SK-N-MC (cell line): ENCODE measurements at regions not wholly inside any gene's neighbourhood (a gene's known extent, or its start where the extent isn't known, plus 50 kb on each side); places are given as distances from the start of the nearest gene placed in this dataset.

Experiments used
- DNase-seq: peaks from one replicate; pipeline ENCODE4 v3.0.0-alpha.2; 2011; ENCODE audit warnings: low read depth, low spot score
- H3K27ac ChIP-seq: fragments of 200-600 bp; sonication (generic); 2 replicates; pipeline ENCODE4 v1.5.1; 2016; ENCODE audit warnings: mixed run types
- H3K36me3 ChIP-seq: fragments of 200-600 bp; sonication (generic); 2 replicates; pipeline ENCODE4 v1.6.1; 2017; ENCODE audit warnings: antibody characterized with exemption, low read length, mixed read lengths; ENCODE audit not compliant: insufficient read depth
- H3K4me3 ChIP-seq: fragments of 200-600 bp; sonication (generic); 2 replicates; pipeline ENCODE4 v1.5.1; 2016
- H3K9ac ChIP-seq: fragments of 200-600 bp; sonication (generic); 2 replicates; pipeline ENCODE4 v1.8.0; 2017; ENCODE audit warnings: mixed run types, mixed read lengths; ENCODE audit not compliant: insufficient read length
- H3K9me3 ChIP-seq: fragments of 200-600 bp; sonication (generic); 2 replicates; pipeline ENCODE4 v1.6.1; 2017; ENCODE audit warnings: low read depth, mild to moderate bottlenecking, antibody characterized with exemption, low read length, moderate library complexity, mixed read lengths
- EZH2 ChIP-seq: fragments of 200-600 bp; sonication (generic); IDR thresholded peaks from one replicate; pipeline ENCODE4 v1.6.1; 2017; ENCODE audit warnings: antibody characterized with exemption
- FOXP2 ChIP-seq: optimal IDR thresholded peaks from 2 replicates; pipeline ENCODE3; 2011; ENCODE audit warnings: mild to moderate bottlenecking, moderate library complexity; ENCODE audit not compliant: insufficient read depth; ENCODE audit errors: extremely low read length, control extremely low read depth
- POLR2AphosphoS5 ChIP-seq: IDR thresholded peaks from 2 replicates; pipeline ENCODE4 v1.6.1; 2012; ENCODE audit warnings: mild to moderate bottlenecking, low read depth, low read length, borderline replicate concordance

DNA sequence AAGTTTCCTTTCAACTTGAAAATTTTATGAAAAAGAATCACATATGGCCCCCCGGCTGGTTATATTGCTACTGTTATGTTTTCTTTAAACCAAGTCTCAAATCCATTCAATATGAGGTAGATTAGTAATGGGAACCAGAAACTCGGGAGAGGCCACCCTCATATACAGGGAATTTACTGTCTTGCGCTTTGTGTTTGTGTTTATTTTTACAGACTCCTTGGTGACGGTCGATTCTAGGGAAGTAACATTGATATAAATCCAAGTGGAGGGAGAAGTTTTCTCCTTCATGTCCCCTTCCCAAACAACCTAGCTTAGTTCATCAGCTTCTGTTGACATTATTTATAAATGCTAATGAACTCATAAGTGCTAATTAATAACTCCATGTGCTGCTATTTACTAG lies 163.5 kb upstream of the LMO4 start:
- Histone ChIP-seq H3K27ac (no peak overlapping the region), H3K4me3 (no peak overlapping the region), H3K36me3 (no peaks in the 10 kb centered on the region), H3K9me3 (no peaks in the 10 kb centered on the region), H3K9ac (no peak overlapping the region)
- TF ChIP-seq EZH2 (no peak), FOXP2 (no peak), POLR2AphosphoS5 (no peak)
- DNase-seq: no peak

DNA sequence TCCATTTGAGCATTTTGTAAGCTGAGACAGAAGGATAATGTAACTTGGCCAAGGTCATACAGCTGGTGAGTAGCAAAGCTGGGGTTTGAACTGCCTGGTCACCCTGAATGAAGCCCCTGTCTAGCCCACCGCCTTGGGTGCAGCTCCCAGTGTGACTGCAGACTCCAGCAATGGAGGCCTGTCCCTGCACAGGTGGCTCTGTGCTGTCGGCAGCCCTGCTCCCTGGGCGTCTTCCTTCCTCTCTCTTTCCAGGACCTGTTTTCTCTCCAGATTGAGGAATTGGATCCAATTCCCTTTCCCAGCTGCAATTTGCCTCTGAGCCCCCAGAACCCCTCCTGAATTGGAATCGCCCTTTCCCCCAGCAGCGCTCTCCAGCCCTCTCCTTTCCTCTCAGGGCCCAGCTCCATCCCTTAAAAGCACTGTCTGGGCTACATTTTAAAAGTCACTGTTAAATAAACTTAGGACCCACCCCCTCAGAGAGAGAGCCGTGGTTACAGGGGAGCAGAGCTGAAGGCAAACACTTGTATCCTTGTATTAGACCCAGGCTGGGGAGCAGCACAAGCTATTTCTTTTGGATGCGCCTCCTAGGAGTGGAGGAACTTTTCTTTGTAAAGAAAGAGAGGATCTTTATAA lies 161.4 kb upstream of the LMO4 start:
- no peak for TF ChIP-seq EZH2
- no peak for TF ChIP-seq FOXP2
- TF ChIP-seq POLR2AphosphoS5: no peak
- Histone ChIP-seq H3K27ac (no peak overlapping the region), H3K36me3 (no peaks in the 10 kb centered on the region), H3K9ac (no peak overlapping the region), H3K9me3 (no peaks in the 10 kb centered on the region), H3K4me3 (no peak overlapping the region)
- DNase-seq: no peak

DNA sequence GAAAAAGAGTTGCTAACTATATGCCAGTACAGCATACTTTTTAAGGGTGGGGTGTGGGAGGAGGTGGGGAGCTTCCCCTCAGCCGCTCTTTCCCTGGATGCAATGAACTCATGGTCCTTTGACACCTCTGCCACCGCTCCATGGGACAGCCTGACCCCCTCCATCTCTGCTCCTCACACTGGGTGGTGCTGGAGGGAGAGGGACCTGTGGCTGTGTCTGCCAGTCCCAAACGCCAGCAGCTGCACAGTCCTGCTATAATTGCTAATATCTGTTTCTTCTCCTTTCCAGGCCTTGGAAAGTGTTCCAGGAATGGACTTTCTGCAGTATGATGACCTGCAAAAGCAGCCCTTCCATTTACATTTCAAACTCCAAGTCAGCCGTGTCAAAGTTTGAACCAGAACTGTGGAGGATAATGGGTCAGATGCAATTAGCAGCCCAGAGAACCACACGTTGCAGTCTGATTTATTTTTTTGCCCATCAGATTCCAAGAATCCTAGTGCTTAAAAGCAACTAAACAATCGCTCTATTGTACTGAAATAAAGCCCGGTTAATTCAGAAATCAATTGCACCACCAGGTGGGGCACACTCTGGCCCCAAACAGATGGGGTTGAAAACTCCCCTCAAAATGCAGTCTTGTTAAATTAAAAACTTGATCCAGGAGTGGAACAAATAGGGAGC lies 160.7 kb upstream of the LMO4 start:
- H3K9ac ChIP-seq: no peak overlapping the region
- no peak for TF ChIP-seq EZH2
- TF ChIP-seq POLR2AphosphoS5: no peak
- TF ChIP-seq FOXP2: no peak
- H3K9me3 ChIP-seq: no peaks in the 10 kb centered on the region
- no peak for DNase-seq
- no peak overlapping the region for H3K4me3 ChIP-seq
- H3K36me3 ChIP-seq: no peaks in the 10 kb centered on the region
- no peak overlapping the region for H3K27ac ChIP-seq

DNA sequence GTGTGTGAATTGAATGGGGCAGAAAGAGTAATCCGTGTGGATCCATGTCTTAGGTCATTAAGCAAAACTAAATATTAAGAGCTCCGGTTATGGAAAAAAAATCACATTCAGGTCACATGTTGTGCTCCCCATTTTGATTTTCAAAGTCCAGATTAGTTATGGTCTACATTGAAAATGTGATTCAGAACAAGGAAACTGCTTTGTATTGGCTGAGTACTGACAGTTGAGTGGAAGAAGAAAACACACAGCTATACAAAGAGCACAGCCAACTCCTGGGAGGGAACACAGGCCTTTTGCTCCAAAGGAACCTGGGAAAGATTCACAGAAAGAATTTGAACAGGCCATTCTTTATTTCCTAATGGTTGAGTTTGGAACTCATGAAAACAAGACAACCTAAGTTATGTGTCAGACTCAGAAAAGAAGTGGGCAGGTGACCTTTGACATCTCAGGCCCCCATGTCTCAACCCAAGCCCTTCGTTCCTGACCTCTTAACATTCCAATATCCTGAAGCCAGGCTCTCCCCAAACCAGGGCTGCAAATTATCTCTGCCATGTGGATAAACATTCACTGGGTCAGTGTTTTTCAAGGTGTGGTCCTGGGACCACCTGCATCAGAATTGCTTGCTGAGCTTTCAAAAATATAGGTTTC lies 159.3 kb upstream of the LMO4 start:
- H3K36me3 ChIP-seq: no peaks in the 10 kb centered on the region
- DNase-seq: no peak
- no peak overlapping the region for H3K9ac ChIP-seq
- no peaks in the 10 kb centered on the region for H3K9me3 ChIP-seq
- H3K27ac ChIP-seq: no peak overlapping the region
- no peak for TF ChIP-seq POLR2AphosphoS5
- TF ChIP-seq FOXP2: no peak
- TF ChIP-seq EZH2: no peak
- no peak overlapping the region for H3K4me3 ChIP-seq

DNA sequence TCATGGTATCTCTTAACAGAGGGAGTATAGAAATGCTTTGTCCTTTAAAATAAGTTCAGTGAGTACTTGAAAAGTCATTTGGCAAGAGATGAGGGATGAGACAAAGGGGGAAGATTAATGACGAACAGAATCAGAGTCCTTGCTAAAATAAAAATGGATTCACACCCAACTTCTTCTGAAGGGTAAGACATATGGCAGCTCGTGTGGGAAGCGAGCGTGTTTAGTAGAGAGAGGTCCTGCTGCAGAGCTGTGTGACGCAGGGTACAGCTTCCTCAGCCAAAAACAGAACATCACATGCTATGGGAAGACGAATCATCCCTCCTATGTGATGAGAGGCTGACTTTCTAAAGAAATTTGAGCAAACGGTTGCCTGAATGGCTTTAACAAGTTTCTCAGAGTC lies 158.5 kb upstream of the LMO4 start:
- no peak overlapping the region for H3K4me3 ChIP-seq
- no peak overlapping the region for H3K9ac ChIP-seq
- H3K27ac ChIP-seq: no peak overlapping the region
- H3K9me3 ChIP-seq: no peaks in the 10 kb centered on the region
- H3K36me3 ChIP-seq: no peaks in the 10 kb centered on the region
- no peak for DNase-seq
- TF ChIP-seq FOXP2: no peak
- no peak for TF ChIP-seq EZH2
- TF ChIP-seq POLR2AphosphoS5: no peak

DNA sequence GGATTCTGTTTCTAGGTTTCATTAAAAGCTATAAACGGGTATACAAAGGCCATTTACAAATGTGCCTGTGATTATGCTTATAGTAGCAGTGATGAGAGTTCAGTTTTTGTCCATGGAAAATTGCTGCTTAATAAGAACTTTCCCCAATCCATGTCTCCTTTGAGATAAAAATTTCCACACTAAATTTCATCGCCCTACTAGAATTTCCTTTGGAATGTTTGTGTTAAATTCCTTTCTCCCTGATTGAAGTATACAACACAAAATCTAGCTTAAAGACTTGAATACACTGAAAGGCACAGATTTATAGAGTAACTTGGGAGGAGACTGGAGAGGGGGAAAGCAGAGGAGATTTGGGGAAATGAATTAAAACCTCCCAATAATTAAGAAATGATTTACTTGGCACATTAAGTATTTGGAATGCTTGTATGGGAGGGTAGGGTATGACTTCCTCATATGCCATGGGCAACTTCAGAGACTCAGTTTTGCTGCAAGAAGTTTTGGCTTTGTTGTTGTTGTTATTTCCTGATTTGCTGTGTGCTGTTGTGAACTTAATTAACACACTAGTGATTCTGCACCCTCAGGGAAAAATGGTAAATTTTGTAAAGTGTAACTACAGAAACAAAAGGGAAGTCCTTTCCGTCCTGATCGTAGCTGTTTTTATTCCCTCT lies 157.6 kb upstream of the LMO4 start:
- TF ChIP-seq POLR2AphosphoS5 (no peak), FOXP2 (no peak), EZH2 (no peak)
- H3K4me3 ChIP-seq: no peak overlapping the region
- H3K9me3 ChIP-seq: no peaks in the 10 kb centered on the region
- DNase-seq: no peak
- no peak overlapping the region for H3K27ac ChIP-seq
- H3K9ac ChIP-seq: no peak overlapping the region
- no peaks in the 10 kb centered on the region for H3K36me3 ChIP-seq

DNA sequence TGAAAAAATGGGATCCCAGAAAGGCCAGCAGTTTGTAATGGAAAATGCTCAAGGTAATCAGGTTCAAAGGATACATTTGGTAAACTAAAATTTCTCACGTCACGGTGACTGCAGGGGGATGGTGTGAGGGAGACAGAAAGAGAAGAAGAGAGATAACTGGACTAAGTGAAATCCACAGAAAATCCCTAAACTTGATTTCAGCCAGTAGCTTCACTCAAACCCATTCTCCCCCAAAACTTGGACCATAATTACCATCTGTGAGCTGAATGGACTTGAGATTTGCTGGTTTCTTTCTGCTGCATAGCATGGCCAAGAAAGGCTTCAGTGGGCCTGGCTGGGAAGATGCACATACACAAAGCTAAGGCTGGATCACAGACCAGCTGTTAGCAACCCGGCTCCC lies 155.4 kb upstream of the LMO4 start:
- Histone ChIP-seq H3K4me3 (no peak overlapping the region), H3K36me3 (no peaks in the 10 kb centered on the region), H3K9ac (no peak overlapping the region), H3K27ac (no peak overlapping the region), H3K9me3 (no peaks in the 10 kb centered on the region)
- TF ChIP-seq EZH2: no peak
- TF ChIP-seq FOXP2: no peak
- no peak for TF ChIP-seq POLR2AphosphoS5
- DNase-seq: no peak

DNA sequence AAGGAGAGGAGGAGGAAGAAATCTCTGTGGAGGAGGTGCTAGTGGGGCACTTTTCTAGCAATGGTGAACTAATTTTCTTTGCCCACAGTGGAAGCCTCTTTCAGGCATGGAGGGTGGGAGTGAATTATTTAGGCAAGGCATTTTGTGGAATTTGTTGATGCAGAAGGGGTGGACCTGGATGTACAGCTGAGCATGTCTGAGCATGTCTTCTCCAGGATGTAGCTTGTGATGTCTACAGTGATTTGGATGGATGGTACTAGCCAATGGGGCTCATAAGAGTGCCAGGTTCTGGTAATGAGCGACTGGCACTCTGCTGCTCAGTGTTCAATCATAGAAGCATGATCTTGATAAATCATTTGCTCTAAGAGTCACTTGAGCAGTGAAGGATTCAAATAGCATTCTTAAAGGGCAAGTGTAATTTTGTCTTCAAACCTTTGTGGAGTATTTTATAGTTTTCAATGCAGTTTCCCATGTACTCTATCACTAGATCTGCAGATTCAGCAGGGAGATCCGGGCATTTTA lies 153.9 kb upstream of the LMO4 start:
- no peak overlapping the region for H3K4me3 ChIP-seq
- DNase-seq: no peak
- H3K9me3 ChIP-seq: no peaks in the 10 kb centered on the region
- no peak overlapping the region for H3K9ac ChIP-seq
- TF ChIP-seq POLR2AphosphoS5: no peak
- no peak overlapping the region for H3K27ac ChIP-seq
- no peaks in the 10 kb centered on the region for H3K36me3 ChIP-seq
